ENCODE measurements at regions not wholly inside any gene's neighbourhood (a gene's known extent, or its start where the extent isn't known, plus 50 kb on each side); places are given as distances from the start of the nearest gene placed in this dataset.

DNA sequence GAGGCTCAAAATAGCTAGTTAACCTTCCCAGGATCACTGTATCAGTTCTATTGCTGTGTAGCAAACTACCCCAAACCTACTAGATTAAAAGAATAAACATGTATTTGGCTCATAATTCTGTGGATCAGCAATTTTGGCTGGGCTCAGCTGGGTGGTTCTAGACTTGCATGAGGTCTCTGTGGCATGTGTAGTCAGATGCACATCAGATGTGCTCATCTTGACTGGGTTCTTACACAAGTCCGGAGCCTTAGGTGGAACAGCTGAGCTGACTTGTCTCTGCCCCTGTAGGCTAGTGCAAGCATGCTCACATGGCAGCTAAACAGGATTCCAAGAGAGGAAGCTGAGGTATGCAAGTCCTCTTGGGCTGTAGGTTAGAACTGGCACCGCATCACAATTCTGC, 137.7 kb upstream of the PRNP start:
- H3K79me2 ChIP-seq (ENCODE audit: control insufficient read depth in 1 of 2, insufficient read depth in 2 of 2, low read length in 2 of 2) = no peaks in the 10 kb centered on the region
- FAIRE-seq (no peak), DNase-seq (ENCODE audit: low read depth in 1 of 2, low spot score in 2 of 2) (no peak)
- H2BK15ac ChIP-seq (ENCODE audit: low read length) = no peak overlapping the region; the same call in 1 of the 2 replicates
- no peak overlapping the region for H3K4ac ChIP-seq (replicated peaks; ENCODE audit: insufficient read length, low read depth, low read length)
- no peak overlapping the region for H2BK120ac ChIP-seq (replicated peaks; ENCODE audit: low read depth, low read length)
- H3K27me3 ChIP-seq (replicated peaks in 1 of 4; ENCODE audit: control insufficient read depth in 3 of 4, extremely low read depth in 1 of 4, insufficient read depth in 3 of 4, low read length in 3 of 4) = no peaks in the 10 kb centered on the region
- no peak overlapping the region for H2AFZ ChIP-seq (ENCODE audit: low read length)
- 84% methylated on average over 1 of the region's 2 CpGs; no CpG with 5 or more reads in 1 of the 2 experiments for WGBS, 2 experiments (ENCODE audit: extremely low coverage in 1 of 2, insufficient coverage in 1 of 2, insufficient read length in 1 of 2, insufficient replicate concordance in 2 of 2, low coverage in 1 of 2, low lambda C conversion rate in 2 of 2, missing lambda C conversion rate in 1 of 2)
- no peak overlapping the region for H3K14ac ChIP-seq (ENCODE audit: insufficient read length)
- H3K23me2 ChIP-seq (ENCODE audit: low read depth, low read length) = peaks cover 2% of the 10 kb centered on the region; the same call in 1 of the 2 replicates
- no peak overlapping the region for H3K56ac ChIP-seq (replicated peaks; ENCODE audit: insufficient read length, low read depth, low read length)
- H3K23ac ChIP-seq (ENCODE audit: insufficient read length) = no peak overlapping the region
- no peak overlapping the region for H2BK5ac ChIP-seq (ENCODE audit: low read depth, low read length)
- H3K18ac ChIP-seq (ENCODE audit: extremely low read depth, low read length) = no peak overlapping the region
- TF ChIP-seq ASH2L (IDR thresholded peaks at IDR 0.05; ENCODE audit: low read length) (no peak), CHD2 (IDR thresholded peaks at IDR 0.05; ENCODE audit: low read length) (no peak), KDM4A (IDR thresholded peaks at IDR 0.05; ENCODE audit: low read depth, low read length, severe bottlenecking) (no peak), SRF (IDR thresholded peaks at IDR 0.05; ENCODE audit: low read depth, low read length) (no peak), JUND (IDR thresholded peaks at IDR 0.05; ENCODE audit: low read length) (no peak), POLR2A (IDR thresholded peaks at IDR 0.05; ENCODE audit: control extremely low read depth in 1 of 2, low read depth in 2 of 2, low read length in 2 of 2) (no peak), EP300 (IDR thresholded peaks at IDR 0.05; ENCODE audit: borderline replicate concordance in 1 of 2, low read depth in 2 of 2, low read length in 2 of 2) (no peak), YY1 (IDR thresholded peaks at IDR 0.05; ENCODE audit: low read depth, low read length) (no peak), POLR2AphosphoS5 (IDR thresholded peaks at IDR 0.05; ENCODE audit: low read depth, low read length) (no peak), SIX5 (IDR thresholded peaks at IDR 0.05; ENCODE audit: low read depth, low read length) (no peak)
- H4K8ac ChIP-seq (ENCODE audit: extremely low read depth, insufficient read depth, low read length) = no peak overlapping the region
- no peak overlapping the region for H3K9ac ChIP-seq (replicated peaks in 1 of 4; ENCODE audit: extremely low read depth in 1 of 4, low read depth in 3 of 4, low read length in 3 of 4)
- no peaks in the 10 kb centered on the region for H4K20me1 ChIP-seq (replicated peaks in 1 of 2; ENCODE audit: control insufficient read depth in 1 of 2, insufficient read depth in 2 of 2, low read length in 2 of 2)
- no peak overlapping the region for H2BK20ac ChIP-seq (ENCODE audit: low read length)
- no peak overlapping the region for H3K4me3 ChIP-seq (ENCODE audit: extremely low read depth in 1 of 4, insufficient read depth in 2 of 4, low read depth in 3 of 4, low read length in 4 of 4)
- peaks cover 0 to 7% (median 2%) of the 10 kb centered on the region in 4 experiments; a peak in 4 of 7 replicates for H3K4me1 ChIP-seq (replicated peaks in 1 of 4; ENCODE audit: control insufficient read depth in 3 of 4, insufficient read depth in 4 of 4, low read length in 3 of 4)
- ChIA-PET POLR2A (ENCODE audit: partially characterized antibody) (interaction anchor here (0.7 kb wide), 1 partner anchor 308 kb away, joined by 3 read pairs; no protein-coding TSS in a partner anchor), CTCF (ENCODE audit: partially characterized antibody) (interaction anchor here (1.3 to 1.4 kb wide), 2 partner anchors 20 to 29 kb away, joined by 4 to 5 read pairs; no protein-coding TSS in a partner anchor)
- no peak overlapping the region for H2AK5ac ChIP-seq (ENCODE audit: low read depth, low read length)
- H2BK12ac ChIP-seq (ENCODE audit: low read depth, low read length) = peak overlapping the region; percentile 18; the same call in 1 of the 2 replicates
- no peaks in the 10 kb centered on the region for H3K36me3 ChIP-seq (ENCODE audit: control insufficient read depth in 2 of 4, insufficient read depth in 4 of 4, low read length in 3 of 4)
- H3K9me3 ChIP-seq (ENCODE audit: insufficient read depth in 2 of 2, low read depth in 1 of 2, low read length in 1 of 2) = no peaks in the 10 kb centered on the region
- H3K4me2 ChIP-seq (ENCODE audit: insufficient read depth in 1 of 2, low read depth in 2 of 2, low read length in 2 of 2) = no peak overlapping the region
- no peak overlapping the region for H4K5ac ChIP-seq (ENCODE audit: insufficient read length, low read depth, low read length)
- no peak overlapping the region for H4K91ac ChIP-seq (replicated peaks; ENCODE audit: insufficient read length, low read length)
- no peaks in the 10 kb centered on the region for H3K79me1 ChIP-seq (ENCODE audit: low read depth, low read length)
- H3K27ac ChIP-seq (ENCODE audit: low read depth, low read length) = no peak overlapping the region

Measured in H1 (cell line).